K562 (cell line): ENCODE measurements at regions not wholly inside any gene's neighbourhood (a gene's known extent, or its start where the extent isn't known, plus 50 kb on each side); places are given as distances from the start of the nearest gene placed in this dataset.

Source experiments
- BDP1 ChIP-seq: IDR thresholded peaks from 3 replicates; pipeline ENCODE4 v1.6.1; 2011; ENCODE audit not compliant: insufficient read length, insufficient read depth
- CC2D1A ChIP-seq: fragments of 450-650 bp; IDR thresholded peaks from 2 replicates; pipeline ENCODE4 v1.6.1; 2017; ENCODE audit warnings: mild to moderate bottlenecking
- CREM ChIP-seq: IDR thresholded peaks from 2 replicates; pipeline ENCODE4 v1.6.1; 2014; ENCODE audit warnings: antibody characterized with exemption, low read depth
- DPF2 ChIP-seq: fragments of 450-650 bp; IDR thresholded peaks from 2 replicates; pipeline ENCODE4 v1.6.1; 2016
- JUNB ChIP-seq: fragments of 450-650 bp; formaldehyde crosslinking; conservative IDR thresholded peaks from 2 replicates; pipeline ENCODE4 v1.4.0; 2020; ENCODE audit warnings: mild to moderate bottlenecking
- NONO ChIP-seq, 2 experiments: fragments of 200-400 bp in 1 of 2; fragments of 450-650 bp in 1 of 2; formaldehyde crosslinking in 1 of 2; IDR thresholded peaks; 2 replicates each; pipeline ENCODE4 v1.6.1; 2017; ENCODE audit warnings: low read depth in 2 of 2, mild to moderate bottlenecking in 2 of 2, moderate library complexity in 2 of 2, low read length in 1 of 2
- SMARCE1 ChIP-seq: fragments of 450-650 bp; IDR thresholded peaks from 2 replicates; pipeline ENCODE4 v1.7.1; 2016; ENCODE audit warnings: mild to moderate bottlenecking
- TF ChIP-seq, protein P1 (sequence below), 2 experiments: fragments of 450-650 bp; formaldehyde crosslinking in 1 of 2; IDR thresholded peaks; 2 replicates each; pipeline versions ENCODE4 v1.4.0 to v1.6.1; 2014 to 2020; ENCODE audit warnings: mild to moderate bottlenecking in 2 of 2, borderline replicate concordance in 1 of 2, low read depth in 1 of 2
- TF ChIP-seq, protein P2 (sequence below): fragments of 450-650 bp; formaldehyde crosslinking; IDR thresholded peaks from 2 replicates; pipeline ENCODE4 v1.4.0; 2020; ENCODE audit warnings: mild to moderate bottlenecking, moderate library complexity

DNA sequence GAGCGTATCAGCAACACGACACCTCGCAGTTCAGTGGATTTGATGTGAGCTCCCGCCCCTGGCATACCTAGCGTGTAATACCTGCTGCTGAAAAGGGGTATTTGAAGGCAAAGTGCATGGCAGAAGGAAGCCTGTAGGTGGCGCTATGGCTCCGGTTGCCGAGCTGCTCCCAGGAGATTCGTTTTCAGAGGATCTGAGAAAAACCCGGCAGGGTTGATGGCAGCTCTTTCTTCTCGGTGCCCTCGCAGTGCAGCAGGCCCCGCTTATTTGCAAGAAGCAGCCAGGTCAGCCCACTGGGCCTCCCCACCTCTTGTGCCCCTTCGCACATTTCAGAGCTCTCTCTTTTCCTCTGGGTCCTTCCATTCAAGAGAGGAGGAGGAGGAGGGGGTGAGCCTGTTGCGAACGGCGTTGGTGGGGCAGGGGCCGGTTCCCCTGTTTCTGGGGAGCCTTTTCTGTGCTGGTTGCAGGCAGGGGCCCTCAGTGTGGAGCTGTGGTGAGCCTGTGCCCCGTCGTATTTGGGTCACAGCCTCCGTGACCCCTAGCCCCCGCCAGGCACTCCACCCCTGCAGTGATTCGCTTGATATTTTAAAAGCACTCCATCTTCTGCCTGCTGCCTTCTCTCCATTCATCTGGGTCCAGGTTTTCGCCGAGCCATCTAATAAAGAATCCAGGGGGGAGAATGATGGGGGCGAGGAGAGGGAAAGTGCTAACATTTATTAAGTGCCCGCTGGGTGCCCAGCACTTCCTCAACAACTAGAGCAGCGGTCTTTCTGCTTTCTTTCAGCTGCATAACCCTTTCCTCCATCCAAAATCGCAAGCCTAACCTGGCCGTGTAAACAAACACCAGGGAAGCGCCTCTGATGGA lies 85.3 kb upstream of the SYT13 start (continued):
- TF ChIP-seq, protein P1, sequence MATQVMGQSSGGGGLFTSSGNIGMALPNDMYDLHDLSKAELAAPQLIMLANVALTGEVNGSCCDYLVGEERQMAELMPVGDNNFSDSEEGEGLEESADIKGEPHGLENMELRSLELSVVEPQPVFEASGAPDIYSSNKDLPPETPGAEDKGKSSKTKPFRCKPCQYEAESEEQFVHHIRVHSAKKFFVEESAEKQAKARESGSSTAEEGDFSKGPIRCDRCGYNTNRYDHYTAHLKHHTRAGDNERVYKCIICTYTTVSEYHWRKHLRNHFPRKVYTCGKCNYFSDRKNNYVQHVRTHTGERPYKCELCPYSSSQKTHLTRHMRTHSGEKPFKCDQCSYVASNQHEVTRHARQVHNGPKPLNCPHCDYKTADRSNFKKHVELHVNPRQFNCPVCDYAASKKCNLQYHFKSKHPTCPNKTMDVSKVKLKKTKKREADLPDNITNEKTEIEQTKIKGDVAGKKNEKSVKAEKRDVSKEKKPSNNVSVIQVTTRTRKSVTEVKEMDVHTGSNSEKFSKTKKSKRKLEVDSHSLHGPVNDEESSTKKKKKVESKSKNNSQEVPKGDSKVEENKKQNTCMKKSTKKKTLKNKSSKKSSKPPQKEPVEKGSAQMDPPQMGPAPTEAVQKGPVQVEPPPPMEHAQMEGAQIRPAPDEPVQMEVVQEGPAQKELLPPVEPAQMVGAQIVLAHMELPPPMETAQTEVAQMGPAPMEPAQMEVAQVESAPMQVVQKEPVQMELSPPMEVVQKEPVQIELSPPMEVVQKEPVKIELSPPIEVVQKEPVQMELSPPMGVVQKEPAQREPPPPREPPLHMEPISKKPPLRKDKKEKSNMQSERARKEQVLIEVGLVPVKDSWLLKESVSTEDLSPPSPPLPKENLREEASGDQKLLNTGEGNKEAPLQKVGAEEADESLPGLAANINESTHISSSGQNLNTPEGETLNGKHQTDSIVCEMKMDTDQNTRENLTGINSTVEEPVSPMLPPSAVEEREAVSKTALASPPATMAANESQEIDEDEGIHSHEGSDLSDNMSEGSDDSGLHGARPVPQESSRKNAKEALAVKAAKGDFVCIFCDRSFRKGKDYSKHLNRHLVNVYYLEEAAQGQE (IDR thresholded peaks at IDR 0.05; ENCODE audit: borderline replicate concordance): peak; percentile 46; the same call in 1 of the 2 replicates
- TF ChIP-seq, protein P1 (CRISPR knock-in tag; IDR thresholded peaks at IDR 0.05; ENCODE audit: low read depth): no peak
- no peak for TF ChIP-seq SMARCE1
- TF ChIP-seq NONO (IDR thresholded peaks at IDR 0.05; ENCODE audit: low read depth in 2 of 2, low read length in 1 of 2): no peak
- 0 out of 2 replicates have a peak, but pooled peaks have one; percentile 11 for TF ChIP-seq CREM
- TF ChIP-seq BDP1: no peak
- 0 out of 2 replicates have a peak, but pooled peaks have one; percentile 8 for TF ChIP-seq CC2D1A
- no peak for TF ChIP-seq JUNB (CRISPR knock-in tag)
- TF ChIP-seq DPF2: no peak
- TF ChIP-seq, protein P2, sequence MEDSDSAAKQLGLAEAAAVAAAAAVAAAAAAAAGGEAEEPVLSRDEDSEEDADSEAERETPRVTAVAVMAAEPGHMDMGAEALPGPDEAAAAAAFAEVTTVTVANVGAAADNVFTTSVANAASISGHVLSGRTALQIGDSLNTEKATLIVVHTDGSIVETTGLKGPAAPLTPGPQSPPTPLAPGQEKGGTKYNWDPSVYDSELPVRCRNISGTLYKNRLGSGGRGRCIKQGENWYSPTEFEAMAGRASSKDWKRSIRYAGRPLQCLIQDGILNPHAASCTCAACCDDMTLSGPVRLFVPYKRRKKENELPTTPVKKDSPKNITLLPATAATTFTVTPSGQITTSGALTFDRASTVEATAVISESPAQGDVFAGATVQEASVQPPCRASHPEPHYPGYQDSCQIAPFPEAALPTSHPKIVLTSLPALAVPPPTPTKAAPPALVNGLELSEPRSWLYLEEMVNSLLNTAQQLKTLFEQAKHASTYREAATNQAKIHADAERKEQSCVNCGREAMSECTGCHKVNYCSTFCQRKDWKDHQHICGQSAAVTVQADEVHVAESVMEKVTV: 0 out of 2 replicates have a peak, but pooled peaks have one; percentile 49
